ENCODE measurements at regions not wholly inside any gene's neighbourhood (a gene's known extent, or its start where the extent isn't known, plus 50 kb on each side); places are given as distances from the start of the nearest gene placed in this dataset.
"Not testable (repeated sequence)": the region's sequence is repeated elsewhere in the genome, so short reads cannot be mapped to it uniquely, and the experiment has no call there.

DNA sequence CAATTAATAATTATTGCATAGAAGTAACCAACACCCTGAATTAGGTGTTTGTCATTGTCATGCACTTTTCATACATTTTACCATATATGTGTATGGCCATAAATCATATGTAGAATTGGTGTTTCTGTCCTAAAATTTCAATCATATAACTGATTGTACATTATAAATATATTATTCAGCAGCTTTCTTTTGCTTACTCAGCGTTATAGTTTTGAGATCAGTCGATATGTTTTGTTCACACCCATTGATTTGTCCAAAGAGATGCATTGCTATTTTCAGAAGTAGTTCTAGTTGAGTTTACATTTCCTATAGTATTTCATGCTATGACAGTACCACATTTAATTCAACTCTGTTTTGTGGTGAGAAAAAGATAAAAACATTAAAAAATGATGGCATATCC, 50.5 kb upstream of the PARP4 start:
- no peak for DNase-seq

DNA sequence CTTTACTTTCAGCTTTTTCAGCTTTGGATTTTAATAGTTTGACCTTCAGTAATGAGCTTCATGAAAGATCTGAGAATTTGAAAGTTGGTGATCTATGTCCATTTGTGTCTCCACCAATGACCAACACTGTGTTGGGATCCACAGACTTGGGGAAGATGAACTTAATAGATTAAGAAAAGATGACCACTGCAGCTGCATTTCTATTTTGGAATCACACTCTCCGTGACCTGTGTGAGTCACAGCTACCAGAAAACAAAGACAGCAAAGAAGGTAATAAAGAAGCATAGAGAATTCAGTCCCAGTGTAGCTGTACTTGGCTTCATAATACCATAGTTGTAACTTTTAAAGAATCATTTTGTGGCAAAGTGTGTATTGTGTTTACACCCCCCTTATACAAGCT, 51.4 kb upstream of the PARP4 start:
- not testable (repeated sequence) for DNase-seq

DNA sequence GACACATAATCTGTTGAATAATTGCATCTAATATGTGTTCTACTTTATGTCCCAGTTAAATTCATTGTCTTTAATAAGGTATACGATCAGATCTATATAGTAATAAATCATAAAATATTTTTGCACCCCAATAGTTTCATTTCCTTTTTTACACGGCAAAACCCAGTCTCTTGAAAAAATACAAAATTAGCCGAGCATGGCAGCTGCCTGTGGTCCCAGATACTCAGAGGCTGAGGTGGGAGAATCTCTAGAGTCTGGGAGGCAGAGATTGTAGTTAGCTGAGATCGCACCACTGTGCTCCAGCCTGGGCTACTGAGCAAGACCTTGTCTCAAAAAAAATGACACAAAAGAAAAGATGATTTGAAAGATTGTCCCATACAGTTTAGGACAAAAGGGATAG, 52.3 kb upstream of the PARP4 start:
- no peak for DNase-seq

DNA sequence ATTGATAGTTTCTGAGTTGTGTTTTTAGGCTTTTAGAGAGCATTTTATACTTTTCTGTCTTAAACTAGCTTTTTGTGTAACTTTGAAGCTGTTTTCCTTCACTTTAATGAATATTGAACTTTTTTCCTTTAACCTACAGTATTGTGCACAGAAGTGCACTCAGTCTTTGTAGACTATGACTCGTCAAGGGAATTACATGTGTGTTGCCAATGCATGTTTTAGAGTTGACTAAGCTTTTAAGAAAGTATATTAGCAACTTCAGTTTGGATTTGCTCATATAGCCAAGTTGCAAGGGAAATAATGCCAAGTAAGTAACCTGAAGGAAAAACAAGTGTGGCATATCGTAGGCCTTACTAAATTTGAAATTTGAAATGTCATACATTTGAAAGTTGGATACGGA, 55.0 kb upstream of the PARP4 start:
- DNase-seq, result not testable (repeated sequence)

DNA sequence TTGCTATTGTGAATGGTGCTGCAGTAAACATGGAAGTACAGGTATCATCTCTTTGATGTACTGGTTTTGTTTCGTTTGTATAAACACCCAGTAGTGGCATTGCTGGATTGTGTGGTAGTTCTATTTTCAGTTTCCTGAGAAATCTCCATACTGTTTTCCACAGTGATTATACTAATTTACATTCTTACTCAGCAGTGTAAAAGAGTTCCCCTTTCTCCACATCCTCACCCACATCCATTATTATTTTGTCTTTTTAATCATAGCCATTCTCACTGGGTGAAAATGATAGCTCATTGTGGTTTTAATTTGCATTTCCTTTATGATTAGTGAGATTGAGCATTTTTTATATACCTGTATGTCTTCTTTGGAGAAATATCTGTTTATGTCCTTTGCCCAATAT, 62.3 kb upstream of the PARP4 start:
- DNase-seq, result no peak

DNA sequence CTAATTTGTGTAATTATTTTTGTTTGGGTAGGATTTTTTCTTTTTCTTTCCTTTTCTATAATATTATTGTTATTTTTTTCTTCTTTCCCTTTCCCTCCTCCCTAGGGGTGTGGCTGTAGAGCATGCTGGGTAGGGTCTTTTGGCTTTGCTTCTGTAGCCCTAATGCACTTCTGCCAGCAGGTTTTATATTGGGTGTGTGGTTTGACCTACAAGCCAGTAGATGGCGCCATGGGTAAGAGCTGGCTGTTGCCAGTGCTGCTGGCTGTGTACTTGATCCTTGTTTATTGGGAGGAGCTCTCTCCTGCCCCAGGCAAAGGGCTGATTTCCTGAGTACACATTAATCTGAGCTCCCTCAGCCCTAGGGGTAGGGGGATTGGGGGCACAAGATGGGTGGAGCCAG, 67.7 kb upstream of the PARP4 start:
- peak in 1 of 2 experiments; percentile 54 for DNase-seq

DNA sequence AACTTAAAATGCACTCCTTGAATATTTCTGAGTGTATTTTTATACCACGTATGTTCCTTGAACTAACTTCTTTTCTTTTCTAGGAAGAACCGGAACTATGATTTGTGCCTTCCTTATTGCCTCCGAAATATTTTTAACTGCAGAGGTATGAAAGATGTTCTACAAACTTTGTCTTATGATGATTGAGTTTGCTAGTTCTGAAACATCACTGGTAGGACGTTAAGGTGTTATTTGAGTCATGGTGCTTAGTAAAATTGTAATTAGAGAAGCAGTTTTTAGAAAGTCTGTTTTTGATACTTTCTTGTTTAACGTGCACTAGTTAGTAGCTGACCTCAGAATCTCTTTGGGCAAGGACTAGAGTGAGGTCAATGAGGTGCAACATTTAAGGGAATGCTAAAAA, 69.0 kb upstream of the PARP4 start:
- not testable (repeated sequence) for DNase-seq

DNA sequence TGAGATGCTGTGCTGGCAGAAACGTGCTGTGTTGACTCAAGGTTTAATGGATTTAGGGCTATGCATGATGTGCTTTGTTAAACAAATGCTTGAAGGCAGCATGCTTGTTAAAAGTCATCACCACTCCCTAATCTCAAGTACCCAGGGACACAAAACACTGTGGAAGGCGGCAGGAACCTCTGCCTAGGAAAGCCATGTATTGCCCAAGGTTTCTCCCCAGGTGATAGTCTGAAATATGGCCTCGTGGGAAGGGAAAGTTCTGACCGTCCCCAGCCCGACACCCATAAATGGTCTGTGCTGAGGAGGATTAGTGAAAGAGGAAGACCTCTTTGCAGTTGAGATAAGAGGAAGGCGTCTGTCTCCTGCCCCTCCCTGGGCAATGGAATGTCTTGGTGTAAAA, 79.1 kb upstream of the PARP4 start:
- DNase-seq, result not testable (repeated sequence)

DNA sequence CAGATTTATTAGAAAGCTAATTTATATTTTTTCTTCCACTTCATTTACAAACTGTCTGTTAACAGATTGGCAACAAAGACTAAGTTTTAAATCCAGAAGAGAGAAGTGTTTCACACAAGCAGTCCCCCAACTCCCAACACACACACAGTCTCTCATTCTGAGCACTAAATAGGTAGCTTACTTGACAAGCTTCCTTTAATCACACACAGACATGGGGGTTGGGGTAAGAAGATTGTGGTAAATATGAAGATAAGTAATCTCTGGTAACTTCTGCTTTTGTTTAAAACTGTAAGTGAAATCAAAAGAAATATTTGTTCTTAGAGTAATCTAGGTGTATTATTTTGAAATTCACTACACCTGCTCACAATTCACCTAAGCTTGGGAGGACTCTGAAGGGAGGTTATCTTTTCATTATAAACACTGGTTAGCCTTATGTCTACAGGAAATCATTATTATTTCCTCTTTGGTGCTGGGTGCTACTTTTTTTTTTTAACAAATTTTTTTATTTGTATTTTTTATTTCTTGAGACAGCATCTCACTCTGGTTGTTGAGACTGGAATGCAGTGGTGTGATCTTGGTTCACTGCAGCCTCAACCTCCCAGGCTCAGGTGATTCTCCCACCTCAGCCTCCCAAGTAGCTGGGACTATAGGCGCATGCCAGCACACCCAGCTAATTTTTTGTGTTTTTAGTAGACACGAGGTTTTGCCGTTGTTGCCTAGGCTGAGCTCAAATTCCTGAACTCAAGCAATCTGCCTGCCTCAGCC, 82.1 kb upstream of the ATP12A start:
- DNase-seq, result not testable (repeated sequence)

DNA sequence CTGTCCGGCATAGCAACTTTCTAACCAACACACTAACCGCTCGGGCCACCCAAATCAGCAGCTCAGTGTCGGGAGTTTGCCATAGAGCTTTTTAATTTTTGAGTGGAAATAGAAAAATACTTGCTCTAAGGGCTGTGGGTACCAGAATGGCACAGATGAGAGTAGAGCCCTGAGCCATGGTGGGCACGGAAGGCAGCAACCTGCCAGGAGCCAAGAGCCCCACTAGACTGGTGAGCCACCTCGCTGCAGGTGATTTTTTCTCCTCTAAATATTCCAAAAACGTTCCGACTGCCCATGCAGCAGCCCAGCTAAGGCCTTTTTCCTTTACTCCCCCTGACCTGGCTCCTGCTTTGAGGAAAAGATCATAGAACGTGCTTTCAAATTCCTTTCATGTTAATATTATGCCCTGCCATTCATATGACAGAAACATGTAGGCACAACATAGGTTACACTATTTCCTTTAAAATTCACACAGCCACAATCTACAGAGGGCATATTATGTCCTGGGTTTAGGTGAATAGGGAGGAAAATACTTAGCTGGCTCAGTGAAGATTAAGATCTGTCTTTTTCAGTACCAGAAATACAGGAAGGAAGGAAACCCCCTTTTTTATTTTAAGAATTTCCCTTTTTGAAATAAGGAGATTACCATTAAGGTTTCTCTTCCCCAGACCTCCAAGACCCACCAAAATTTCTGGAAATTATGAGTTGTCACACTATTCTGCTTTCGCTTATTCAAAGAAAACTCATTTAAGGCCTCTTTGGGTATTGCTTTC, 81.0 kb upstream of the ATP12A start:
- not testable (repeated sequence) for DNase-seq

DNA sequence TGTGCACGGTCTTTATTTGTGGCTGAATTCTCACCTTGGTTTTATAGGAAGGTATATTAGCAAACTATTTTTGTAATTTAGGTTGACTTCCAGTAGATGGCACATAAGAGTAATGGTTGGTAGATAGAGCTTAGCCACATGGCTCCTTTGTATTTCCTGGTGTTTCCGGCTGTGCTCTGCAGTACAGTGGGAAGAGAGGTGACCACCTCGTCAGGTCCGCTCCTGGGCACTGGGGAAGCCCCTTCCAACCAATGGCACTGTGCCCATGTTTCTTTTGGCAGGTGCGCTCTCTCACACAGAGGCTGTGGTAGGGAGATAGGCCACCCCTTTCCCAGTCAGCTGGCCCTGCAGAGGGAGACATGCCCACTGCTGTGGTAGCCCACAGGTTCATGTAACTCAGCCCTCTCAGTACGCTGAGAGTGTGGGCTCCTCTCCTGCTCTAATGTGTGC, 74.3 kb upstream of the ATP12A start:
- no peak for DNase-seq

DNA sequence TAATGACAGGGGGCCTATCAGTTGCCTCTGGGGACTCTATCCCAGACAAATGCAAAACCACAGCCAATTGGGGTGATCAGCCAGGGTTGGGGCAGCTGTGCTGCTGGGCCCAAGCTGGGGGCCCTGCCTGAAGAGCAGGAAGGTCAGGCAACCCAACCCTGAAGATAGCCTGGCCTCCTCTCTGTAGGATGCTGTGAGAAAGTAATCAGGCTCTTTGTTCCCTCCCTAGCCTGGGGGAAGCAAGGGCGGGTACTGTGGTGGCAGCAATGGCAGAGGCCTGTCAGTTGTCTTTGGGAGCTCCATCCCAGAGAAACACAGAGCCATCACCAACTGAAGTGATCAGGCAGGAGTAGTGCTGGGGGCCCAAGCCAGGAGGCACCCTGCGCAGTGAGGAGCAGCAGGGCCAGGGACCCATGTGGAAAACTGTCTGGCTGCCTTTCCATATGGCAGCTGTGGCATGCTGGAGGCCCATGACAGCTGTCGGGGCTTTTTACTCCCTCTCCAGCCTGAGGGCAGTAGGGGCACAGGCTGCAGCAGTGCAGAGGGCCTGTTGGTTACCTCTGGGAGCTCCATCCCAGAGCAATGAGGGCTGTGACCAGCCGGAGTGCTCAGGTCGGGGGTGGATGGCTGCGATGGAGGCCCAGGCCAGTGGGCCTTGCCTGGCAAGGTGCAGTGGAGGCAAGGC, 73.6 kb upstream of the ATP12A start:
- DNase-seq, result peak; percentile 29 to 85

DNA sequence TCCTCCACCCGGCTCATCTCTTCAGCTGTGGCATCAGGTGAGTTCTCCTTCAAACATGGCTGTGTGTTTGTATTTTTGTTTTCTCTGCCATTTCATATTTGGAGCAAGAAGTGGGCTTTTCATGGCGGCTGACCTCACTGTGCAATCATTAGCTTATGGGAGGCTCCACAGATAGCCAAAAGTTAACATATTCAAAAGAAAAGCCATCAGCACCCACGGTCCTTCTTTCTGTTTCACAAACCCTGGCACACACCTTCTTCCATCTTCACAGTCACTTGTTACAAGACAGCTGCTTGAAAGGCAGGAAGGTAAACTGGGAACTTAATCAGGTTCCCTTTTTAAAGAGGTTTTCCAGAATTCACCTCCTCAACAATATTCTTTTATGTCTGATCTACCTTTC, 69.3 kb upstream of the ATP12A start:
- DNase-seq, result no peak

DNA sequence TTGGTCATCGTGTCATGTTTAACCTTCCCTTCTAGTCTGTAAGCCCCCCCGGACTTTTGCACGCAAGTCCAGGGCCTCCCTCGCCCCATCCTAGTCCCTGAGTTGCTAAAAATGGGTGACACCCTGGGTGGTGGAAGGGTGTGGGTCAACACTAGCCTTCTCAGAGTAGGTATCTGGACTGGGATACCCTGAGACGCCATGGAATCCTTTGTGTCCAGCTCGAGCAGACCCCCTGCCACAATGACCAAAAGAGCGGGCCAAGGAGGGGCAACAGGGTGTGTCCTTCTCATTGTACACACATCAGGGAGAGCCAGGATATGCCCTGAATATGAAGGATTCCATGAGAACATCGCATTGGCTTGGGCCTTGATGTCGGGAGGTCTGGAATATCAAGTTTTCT, 67.5 kb upstream of the ATP12A start:
- no peak for DNase-seq

DNA sequence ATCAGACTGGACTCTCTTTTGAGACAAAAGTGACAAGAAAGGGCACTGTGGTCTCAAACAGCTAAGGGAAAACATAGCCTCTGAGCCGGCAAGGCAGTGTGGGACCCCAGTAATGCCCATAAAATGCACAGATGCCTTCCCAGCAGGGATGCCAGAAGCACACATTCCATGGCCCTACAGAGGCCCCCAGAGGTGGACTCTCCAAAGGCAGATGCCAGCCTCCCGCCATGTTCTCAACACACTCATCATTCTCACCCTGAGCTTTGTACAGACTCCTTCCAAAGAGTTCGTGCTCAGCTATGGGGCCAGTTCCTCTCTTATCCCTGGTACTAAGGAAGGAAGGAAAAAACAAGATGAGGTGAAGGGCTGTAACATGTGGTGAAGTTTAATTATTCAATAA, 67.1 kb upstream of the ATP12A start:
- DNase-seq, result peak in 1 of 2 experiments; percentile 7

DNA sequence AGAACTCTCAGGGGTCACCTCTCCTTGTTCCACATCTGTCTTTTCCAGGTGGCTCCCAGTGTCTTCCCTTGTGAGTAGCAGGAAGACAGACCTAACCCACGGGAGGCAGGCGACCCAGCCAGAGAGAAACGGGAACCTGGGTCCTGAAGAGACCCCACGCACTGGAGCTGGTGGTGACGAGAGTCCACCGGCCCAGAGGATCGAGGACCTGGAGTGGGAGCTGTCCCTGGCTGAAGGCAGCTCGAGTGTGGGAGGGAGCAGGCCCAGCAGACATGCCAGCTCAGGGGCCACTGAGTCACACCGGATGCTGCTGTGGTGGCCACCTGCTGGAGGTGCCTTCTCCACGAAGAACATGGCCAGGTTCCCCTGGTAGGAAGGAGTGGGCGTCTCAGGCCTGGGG, 66.5 kb upstream of the ATP12A start:
- no peak for DNase-seq

DNA sequence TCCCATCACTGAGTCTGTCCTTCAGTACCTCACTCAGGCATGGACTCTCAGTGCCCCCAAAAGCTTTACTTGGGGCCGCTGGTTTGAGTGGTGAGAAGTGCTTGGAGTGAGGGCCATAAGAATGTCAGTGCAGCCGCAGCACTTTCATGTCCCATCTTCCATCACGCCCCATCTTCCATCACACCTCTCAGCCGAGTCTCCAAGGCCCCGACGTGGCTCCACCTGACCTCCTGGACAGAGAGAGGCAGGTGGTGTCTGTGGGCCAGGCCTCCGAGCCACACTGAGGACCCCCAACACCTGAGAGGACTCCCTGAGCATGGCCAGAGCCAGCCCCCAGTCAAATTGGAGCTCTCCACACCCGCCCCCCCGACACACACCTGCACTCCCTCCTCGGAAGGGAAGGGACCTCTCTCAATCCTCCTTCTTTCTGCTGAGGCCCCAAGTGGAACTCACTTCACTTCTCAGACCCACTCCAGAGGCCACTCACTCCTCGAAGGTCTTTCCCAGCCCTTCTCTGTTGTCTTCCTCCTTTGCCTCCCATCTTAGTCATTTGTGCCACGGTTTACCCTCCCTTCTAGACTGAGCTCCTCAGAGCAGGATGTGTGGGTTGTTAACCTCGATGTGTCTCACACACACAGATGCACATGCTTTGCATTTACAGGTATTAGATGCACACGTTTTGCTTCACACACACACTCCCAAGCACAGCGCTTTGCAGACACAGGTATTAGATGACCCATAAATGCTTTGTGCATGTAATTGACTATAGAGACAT, 65.7 kb upstream of the ATP12A start:
- no peak for DNase-seq

DNA sequence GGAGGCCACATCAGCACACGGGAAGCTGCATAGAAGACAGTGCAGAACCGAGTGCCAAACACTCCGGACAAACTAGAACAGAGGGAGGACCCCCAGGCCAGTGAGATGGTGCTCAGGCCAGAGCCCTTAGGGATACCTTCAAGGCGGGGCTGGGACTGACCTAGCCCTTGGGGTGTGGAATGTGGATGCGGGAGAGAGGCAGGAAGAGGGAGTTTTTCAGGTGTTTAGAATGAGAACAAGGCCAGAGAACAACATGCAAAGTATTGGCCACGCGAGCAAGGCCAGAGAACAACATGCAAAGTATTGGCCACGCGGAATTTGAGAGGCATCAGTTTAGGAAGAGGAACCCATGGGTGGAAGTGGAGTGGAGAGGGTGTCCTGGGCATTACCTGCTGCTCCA, 65.1 kb upstream of the ATP12A start:
- DNase-seq, result no peak

DNA sequence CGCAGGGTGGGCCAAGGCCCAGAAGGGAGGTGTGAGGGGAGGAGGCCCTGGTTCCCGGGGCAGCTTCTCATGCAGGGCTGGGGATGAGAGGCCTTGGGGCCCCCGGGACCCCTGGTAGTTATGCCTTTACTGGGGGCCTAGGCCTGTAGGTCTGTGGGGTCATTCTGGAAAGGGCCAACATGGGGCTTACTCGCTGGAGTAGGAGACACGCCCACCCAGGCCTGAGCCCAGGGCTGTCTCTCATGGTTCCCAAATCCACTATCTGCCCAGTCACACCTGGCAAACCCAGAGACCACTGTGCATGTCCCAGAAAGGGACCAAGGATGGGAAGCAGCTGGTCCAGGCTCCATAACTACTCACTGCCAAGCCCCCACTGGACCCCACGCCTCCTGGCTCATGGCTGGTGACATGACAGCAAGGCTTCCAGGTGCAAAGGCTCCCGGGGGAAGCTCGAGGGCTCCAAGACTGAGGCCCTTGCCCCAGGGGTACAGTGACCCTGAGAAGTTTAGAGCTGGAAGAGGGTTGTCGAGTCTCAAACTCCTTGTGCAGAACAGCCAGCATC, 64.2 kb upstream of the ATP12A start:
- DNase-seq, result no peak

DNA sequence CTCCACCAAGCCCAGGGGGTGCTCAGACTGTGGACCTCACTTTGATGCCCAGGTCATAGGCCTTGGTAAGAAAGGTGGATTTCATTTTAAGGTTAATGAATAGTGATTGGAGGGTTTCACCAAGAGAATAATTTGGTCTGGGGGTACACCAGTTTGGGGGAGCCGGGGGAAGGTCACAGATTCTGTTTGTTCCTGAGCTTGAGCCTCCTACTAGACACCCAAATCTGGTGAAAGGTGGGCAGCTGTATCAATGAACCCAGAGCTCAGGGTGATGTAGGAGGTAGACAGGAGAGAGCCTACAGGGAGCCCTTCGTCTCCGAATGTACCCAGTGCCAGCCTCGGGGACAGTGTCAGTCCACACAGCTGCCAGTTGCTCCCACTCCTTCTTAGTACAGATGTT, 63.7 kb upstream of the ATP12A start:
- DNase-seq, result no peak

DNA sequence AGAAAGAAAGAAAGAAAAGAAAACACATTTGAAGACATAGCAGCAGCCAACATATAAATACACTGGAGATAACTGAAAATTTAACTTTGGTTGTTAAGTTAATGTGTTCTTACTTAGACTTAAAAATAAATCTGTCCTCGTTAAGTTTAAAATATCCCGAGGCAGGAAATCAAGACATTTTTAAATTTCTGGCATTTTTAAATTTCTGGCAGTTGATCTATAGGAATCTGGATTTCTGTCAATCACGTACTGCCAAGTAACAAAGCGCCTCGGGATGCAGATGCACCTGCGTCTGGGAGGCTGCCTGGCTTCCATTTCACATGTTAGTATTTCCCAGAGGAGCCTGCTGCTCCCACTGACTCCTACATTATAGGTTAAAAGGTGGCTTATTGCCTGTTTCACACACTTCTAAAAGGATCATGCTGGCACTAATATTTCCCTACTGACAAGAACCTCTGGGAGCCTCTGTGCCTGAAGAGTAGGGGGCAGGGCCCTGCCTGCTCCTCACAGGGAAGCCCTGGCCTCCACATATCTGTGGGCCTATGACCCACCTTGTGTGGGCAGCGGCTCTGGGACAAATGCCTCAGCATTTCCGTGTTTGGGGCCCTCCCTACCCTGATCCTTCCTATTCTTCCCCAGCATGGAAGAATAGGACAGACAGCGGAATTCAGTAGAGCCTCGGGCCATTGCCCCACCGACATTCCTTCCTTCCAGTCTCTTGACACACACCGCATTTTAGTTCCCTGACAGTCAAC, 62.8 kb upstream of the ATP12A start:
- no peak for DNase-seq

Data from NCI-H524 (cell line).